AG08396 (cell line): ENCODE measurements at regions not wholly inside any gene's neighbourhood (a gene's known extent, or its start where the extent isn't known, plus 50 kb on each side); places are given as distances from the start of the nearest gene placed in this dataset.

Source experiments
- DNase-seq: peaks from one replicate; pipeline ENCODE4 v3.0.0; 2012; ENCODE audit warnings: low spot score, mixed read lengths

DNA sequence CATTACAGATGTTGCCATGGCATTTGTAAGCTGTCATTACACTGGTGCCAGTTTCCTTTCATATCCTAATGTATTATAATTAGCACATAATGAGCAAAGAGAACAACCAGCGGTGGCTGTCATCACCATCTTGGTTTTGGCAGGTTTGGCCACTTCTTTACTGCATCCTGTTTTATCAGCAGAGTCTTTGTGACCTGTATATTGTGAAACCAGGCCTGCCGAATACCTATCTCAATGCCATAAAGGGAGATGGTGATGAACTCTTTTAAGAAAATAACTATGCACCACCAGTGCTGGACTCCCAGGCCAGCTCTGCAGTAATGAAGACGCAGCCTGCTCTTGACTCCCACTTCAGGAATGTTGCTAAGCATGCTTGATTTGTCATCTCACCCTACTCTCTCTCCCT is 458.1 kb upstream of the NR2F2 start:
- DNase-seq = peak; percentile 40

DNA sequence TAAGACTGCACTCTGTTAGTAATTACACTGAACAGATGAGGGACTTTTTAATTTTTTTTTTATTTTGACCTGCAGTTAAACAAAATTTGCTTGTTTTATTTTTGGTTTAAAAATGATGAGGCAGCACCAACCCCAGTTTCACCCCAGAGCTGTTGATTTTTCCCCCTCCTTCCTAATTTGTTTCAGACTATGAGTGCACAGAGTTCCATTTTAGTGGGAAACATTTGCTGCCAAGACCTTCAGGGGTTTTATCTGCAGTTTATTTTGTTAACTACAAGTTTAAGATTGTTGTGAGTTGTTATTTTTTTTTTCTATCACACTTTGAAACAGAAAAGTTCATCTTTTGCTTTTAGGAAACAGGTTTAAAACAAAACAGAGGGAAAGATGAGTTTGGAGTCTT is 455.9 kb upstream of the NR2F2 start:
- no peak for DNase-seq

GRCh38 chr15:95875121-95875643 is 455.3 kb upstream of the NR2F2 start:
- DNase-seq = peak; percentile 18

DNA sequence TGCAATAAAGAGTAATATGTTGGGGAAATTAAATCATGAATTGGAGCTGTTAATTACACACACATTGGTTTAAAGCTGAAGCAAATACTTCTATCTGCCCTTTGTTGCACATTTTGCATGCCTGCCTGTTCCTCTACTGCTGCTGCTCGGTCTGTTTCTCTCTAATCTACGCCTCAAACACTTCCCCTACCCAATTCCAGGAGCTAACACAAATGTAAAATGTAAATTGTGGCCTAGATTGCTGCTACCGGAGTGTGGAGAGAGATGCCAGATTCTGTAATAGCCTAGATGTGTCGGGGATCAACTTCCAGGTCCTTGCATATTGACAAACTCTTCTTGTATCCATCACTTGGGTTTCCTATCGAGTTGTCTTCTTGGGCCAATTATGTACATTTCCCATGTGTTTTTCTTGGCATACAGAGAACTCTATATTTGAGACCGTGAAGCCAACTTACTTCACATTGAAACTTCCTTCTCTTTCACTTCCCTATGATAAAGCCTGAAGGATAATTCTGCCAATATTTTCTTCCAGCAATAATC is 450.4 kb upstream of the NR2F2 start:
- no peak for DNase-seq

DNA sequence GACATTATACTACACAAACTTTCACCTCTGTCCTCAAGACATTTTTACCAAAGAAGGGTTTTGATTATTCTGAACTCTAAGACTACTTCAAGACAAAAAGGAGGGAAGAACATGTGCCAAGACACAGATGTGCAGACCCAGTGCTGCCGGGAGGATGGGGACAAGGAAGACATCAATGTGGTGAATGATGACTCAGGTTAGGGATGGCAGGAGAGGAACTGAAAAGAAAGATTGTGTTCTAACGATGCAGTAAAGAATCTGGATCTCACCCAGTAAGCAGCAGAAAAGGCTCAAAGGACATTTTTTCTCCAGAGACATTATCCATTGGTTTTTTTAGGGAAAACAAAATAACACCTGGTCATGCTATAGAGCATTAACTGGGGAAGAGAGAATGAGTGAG is 449.9 kb upstream of the NR2F2 start:
- no peak for DNase-seq

DNA sequence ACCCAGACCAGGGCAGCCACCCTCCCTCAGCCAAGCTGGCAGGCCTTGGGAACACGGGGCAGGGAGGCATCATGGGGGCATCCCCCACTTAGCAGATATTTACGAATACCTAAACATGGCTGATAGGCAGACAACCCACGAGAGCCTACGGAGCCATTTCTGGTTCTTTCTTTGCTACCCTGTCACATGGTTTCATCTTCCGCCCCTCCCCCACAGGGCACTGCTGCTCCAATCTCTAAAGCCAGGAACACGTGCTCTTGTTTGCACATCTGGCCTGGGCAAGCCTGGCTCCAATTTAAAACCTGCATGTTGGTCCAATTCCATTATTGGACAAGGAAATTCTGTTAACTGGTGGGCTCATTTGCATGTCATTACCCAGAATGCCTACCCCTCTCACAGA is 447.4 kb upstream of the NR2F2 start:
- no peak for DNase-seq

GRCh38 chr15:95884276-95884675 is 446.2 kb upstream of the NR2F2 start:
- DNase-seq = no peak

DNA sequence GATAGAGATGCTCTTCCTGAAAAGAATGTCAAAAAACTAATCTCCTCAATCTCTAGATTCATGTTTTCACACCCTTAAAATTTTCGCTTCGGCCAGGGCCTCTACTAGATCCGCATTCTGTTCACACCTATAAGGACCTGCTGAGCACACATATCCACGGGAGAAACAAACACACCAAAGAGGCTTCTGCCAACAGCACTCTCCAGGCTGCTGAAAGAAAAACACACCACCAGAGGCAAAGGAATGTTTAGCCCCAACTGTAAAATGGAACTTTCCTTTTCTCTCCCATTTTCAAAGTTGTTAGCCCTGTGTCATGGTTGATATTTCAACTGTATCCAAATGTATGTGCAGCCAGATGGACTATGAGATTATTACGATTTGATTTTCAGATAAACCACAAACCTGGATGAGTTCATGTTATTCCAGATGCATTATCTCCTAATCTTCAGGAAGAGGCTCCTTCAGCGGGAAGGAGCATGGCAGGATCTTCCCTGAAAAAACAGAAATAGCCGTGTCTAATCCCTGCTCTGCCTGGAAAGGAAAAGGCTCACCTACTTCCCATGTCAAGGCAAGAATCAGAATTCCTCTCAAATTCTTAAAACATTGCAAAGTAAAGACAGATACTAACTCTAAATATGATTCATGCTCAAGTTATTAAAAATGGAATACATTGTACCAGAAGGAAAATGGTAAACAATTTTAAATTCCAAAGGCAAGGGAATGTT is 442.7 kb upstream of the NR2F2 start:
- DNase-seq = no peak

- DNase-seq = no peak
These were observed 441.7 kb upstream of the NR2F2 start for GRCh38 chr15:95888762-95889161.

DNA sequence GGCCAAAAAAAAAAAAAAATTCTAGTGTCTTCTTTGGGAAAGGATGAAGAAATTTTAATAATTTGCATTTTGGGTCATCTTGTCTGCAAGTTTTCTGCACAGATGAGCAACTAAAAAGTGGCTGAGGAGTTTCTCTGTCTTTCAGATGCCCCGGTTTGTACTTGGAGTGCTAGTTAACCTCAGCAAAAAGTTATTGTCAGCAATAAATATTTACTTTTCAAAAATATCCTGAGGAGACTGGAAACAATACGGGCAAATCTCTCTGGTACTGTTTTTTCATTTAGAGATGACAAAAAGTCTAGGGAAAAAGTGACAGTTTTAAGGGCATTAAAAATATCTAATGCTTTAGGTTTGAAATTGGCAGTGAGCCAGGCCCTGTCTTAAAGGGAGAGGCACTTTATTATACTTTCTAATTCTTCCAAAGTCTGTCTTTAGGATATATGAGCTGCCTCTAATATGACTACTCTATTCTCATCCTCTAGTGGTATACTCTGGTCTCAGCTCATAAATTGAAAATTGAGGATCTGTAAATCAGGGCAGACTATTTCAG is 436.0 kb upstream of the NR2F2 start:
- DNase-seq = no peak

DNA sequence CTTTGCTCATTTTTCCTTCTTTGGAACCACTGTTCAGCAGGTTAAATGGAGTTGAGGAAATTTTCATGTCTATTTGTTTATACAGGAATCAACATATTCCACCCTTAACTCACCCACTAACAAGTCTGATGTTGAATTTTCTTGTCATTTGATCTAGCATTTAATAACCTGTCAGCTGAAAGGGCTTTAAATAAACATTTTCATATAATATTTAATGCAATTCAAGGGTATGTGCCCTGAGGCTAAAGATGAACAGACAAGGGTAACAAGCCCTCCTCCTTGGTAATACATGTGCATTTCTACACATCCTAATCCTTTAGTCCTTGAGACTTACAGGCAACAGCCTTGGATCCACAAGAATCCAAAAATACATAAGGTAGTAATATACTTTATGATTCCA is 435.0 kb upstream of the NR2F2 start:
- no peak for DNase-seq

DNA sequence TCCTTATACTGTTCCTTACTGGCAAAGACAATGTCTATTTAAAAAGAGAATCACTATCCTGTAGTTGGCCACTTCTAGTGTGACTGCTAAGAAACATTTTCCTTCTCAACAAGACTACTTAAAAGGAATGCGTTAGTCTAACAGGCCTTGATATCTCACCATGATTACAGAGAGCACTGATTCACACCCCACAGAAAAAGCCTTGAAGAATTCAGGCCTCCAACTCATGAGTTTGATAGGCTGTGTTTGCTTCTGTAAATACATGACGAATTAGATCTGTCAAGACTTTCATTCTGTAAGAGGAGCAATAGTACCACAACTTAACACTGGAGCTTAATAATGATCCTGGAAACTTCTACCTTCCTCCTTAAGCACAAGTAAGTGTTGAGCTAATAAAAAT is 432.8 kb upstream of the NR2F2 start:
- DNase-seq = no peak

DNA sequence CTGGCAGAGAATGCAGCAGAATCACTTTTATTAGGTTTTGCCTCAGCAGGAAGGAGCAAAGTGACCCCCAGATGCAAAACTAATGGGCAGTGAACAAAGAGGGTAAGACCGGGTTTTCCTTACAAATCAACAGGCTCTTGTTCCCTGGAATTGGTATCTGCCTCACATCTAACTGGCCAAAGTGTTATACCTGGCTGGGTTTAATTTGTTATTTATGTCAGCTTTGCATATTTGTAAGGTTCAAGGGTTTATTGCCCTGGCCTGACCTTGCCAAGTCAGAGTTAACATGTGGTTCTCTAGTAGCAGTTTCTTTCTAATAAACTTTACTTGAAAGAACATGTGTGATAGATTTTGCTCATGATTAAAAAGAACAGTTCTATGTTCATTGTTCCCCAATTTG is 431.7 kb upstream of the NR2F2 start:
- DNase-seq = no peak

GRCh38 chr15:95901271-95901670 is 429.2 kb upstream of the NR2F2 start:
- no peak for DNase-seq

- DNase-seq = no peak
These were observed 427.9 kb upstream of the NR2F2 start for GRCh38 chr15:95902606-95903005.

- DNase-seq = no peak
These were observed 427.1 kb upstream of the NR2F2 start for GRCh38 chr15:95903352-95903751.

DNA sequence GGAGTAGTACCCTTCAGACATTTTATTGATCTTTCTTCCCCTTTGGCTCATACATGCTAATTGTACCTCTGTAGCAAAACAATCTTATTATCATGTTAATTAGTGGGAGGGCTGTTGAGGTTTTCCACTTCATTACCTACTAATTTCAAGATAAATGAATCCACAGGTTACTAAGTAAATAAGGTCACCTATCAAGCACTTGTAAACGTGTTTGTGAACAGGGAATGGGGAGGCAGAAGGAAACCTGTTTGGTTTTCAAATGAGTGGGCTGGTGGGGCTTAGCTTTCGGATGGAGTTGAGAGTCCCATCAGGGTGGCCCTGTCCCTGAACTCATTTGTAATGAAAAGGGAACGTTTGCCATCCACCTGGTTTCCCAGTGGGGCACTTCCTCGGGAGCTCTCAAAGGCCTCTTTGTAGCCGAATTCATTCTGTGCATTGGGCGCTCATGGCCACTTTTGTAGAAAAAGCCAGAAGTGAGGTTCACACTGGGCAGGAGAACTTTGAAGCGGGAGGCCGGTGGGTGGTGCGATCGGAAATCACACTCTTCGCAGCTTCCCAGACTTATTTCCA is 419.8 kb upstream of the NR2F2 start:
- no peak for DNase-seq

DNA sequence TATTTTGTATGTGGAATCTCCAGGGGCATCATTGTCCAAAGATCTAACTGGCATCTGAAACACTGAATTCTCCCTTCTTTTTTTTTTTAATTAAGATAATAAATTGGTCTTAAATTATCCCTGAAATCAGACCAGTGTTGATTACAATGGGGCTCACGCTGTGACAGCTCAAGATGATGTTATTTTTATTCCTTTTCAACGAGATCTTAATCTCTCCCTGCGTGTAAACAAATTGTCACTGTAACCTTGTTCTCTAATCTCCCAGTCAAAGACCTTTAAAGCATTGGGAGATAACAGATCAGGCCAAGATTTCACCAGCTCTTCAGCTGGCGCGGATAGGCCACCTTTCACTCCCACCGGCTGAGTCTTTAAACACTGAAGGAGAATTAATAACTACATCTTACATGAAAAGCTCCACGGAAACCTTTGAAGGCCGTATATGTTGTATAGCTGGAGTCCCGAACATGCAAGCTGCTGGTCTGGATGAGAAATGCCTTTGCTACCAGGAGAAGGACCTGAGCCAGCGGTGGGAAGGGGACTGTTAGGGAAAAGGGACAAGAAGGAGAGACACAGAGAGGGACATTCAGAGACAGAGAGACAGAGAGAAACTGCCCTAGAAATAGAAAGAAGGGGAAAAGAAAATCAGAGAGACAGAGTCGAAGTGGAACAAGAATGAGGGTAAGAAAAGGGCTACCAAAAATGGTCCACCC is 418.8 kb upstream of the NR2F2 start:
- no peak for DNase-seq

DNA sequence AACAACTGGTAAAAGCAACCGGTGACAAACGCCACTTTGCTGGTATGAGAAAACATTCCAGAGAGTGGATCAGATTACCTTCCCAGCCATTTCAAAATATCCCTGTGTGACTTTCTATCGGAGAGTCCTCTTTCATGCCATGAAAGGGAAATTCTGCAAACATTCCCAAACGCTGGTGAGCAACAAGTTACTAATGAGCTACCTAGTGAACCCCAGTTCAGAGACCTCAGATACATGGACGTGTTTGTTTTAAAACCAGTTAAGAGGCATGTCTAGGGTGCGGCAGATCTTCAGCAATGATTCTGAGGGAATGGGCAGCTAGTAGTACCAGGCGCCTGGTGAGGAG is 418.2 kb upstream of the NR2F2 start:
- DNase-seq = no peak

GRCh38 chr15:95912728-95913127 is 417.8 kb upstream of the NR2F2 start:
- DNase-seq = no peak

GRCh38 chr15:95916568-95916967 is 413.9 kb upstream of the NR2F2 start:
- no peak for DNase-seq

- DNase-seq = no peak
These were observed 412.0 kb upstream of the NR2F2 start for GRCh38 chr15:95918525-95918924.

DNA sequence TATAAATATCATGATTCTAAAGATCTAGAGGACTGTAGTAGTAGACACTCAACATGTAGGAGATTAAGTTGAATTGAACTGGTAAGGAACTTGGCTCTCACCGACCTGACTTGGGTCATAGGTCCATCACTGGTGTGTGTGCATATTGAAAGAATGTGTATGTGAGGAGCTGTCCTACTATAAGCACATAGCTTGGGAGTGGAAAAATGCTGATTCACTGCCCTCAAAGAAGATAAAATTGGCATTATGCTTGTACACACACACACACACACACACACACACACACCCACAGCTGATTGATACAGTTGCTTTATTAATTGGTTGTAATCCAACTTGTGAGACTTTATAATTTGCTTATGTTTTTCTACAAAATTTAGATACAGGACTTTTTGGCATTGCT is 411.0 kb upstream of the NR2F2 start:
- DNase-seq = no peak
